ENCODE measurements at regions not wholly inside any gene's neighbourhood (a gene's known extent, or its start where the extent isn't known, plus 50 kb on each side); places are given as distances from the start of the nearest gene placed in this dataset.

GRCh38 chr14:85822236-85822635, 292.3 kb downstream of the FLRT2 start:
- H3K4me1 Mint-ChIP-seq, result no peaks in the 10 kb centered on the region
- no peak overlapping the region for H3K27ac Mint-ChIP-seq
- H3K9me3 Mint-ChIP-seq, result no peaks in the 10 kb centered on the region
- H3K27me3 Mint-ChIP-seq, result peaks cover 4% of the 10 kb centered on the region
- POLR2A ChIA-PET, result no interaction called here
- no peak overlapping the region for H3K4me3 Mint-ChIP-seq
- ATAC-seq (ENCODE audit: low read depth) (no peak), DNase-seq (no peak)
- H3K36me3 Mint-ChIP-seq, result no peaks in the 10 kb centered on the region

GRCh38 chr14:85817430-85817829, 287.5 kb downstream of the FLRT2 start:
- Mint-ChIP-seq H3K4me1 (peaks cover 8% of the 10 kb centered on the region), H3K9me3 (no peaks in the 10 kb centered on the region), H3K27ac (no peak overlapping the region), H3K27me3 (peaks cover 11% of the 10 kb centered on the region), H3K36me3 (no peaks in the 10 kb centered on the region), H3K4me3 (no peak overlapping the region)
- ATAC-seq (ENCODE audit: low read depth) (no peak), DNase-seq (no peak)
- POLR2A ChIA-PET, result no interaction called here

- POLR2A ChIA-PET, result no interaction called here
- Mint-ChIP-seq H3K27me3 (peaks cover 15% of the 10 kb centered on the region), H3K36me3 (no peaks in the 10 kb centered on the region), H3K9me3 (no peaks in the 10 kb centered on the region), H3K4me1 (peaks cover 15% of the 10 kb centered on the region), H3K27ac (no peak overlapping the region), H3K4me3 (no peak overlapping the region)
- ATAC-seq (ENCODE audit: low read depth) (peak; percentile 78), DNase-seq (no peak)
Measured at GRCh38 chr14:85813040-85813439, 283.1 kb downstream of the FLRT2 start.

GRCh38 chr14:85811340-85811739, 281.4 kb downstream of the FLRT2 start:
- Mint-ChIP-seq H3K4me1 (peaks cover 15% of the 10 kb centered on the region), H3K9me3 (peaks cover 2% of the 10 kb centered on the region), H3K27ac (no peak overlapping the region), H3K27me3 (peaks cover 16% of the 10 kb centered on the region), H3K4me3 (no peak overlapping the region), H3K36me3 (no peaks in the 10 kb centered on the region)
- DNase-seq, result no peak
- ATAC-seq (ENCODE audit: low read depth), result no peak
- POLR2A ChIA-PET, result no interaction called here

GRCh38 chr14:85799668-85800067, 269.7 kb downstream of the FLRT2 start:
- ATAC-seq (ENCODE audit: low read depth) (no peak), DNase-seq (no peak)
- no peak overlapping the region for H3K27ac Mint-ChIP-seq
- no peak overlapping the region for H3K4me3 Mint-ChIP-seq
- H3K4me1 Mint-ChIP-seq, result no peaks in the 10 kb centered on the region
- POLR2A ChIA-PET, result no interaction called here
- H3K27me3 Mint-ChIP-seq, result peaks cover 15% of the 10 kb centered on the region
- no peaks in the 10 kb centered on the region for H3K36me3 Mint-ChIP-seq
- H3K9me3 Mint-ChIP-seq, result peaks cover 5% of the 10 kb centered on the region

- POLR2A ChIA-PET, result interaction anchor here (0.7 kb wide), 1 partner anchor 76 kb away, joined by 4 read pairs; no protein-coding TSS in a partner anchor
- Mint-ChIP-seq H3K36me3 (no peaks in the 10 kb centered on the region), H3K9me3 (peaks cover 2% of the 10 kb centered on the region)
Measured at GRCh38 chr14:85798856-85799255, 268.9 kb downstream of the FLRT2 start.

GRCh38 chr14:85793533-85793932, 263.6 kb downstream of the FLRT2 start:
- H3K9me3 Mint-ChIP-seq, result peaks cover 2% of the 10 kb centered on the region
- peaks cover 17% of the 10 kb centered on the region for H3K4me1 Mint-ChIP-seq
- POLR2A ChIA-PET, result no interaction called here
- no peak overlapping the region for H3K27ac Mint-ChIP-seq
- DNase-seq (no peak), ATAC-seq (ENCODE audit: low read depth) (no peak)
- peaks cover 8% of the 10 kb centered on the region for H3K27me3 Mint-ChIP-seq
- H3K4me3 Mint-ChIP-seq, result no peak overlapping the region
- H3K36me3 Mint-ChIP-seq, result no peaks in the 10 kb centered on the region

More at GRCh38 chr14:85798856-85799255, 268.9 kb downstream of the FLRT2 start:
- ATAC-seq (ENCODE audit: low read depth), result no peak
- peaks cover 11% of the 10 kb centered on the region for H3K27me3 Mint-ChIP-seq
- no peak overlapping the region for H3K27ac Mint-ChIP-seq
- H3K4me3 Mint-ChIP-seq, result no peak overlapping the region
- DNase-seq, result no peak
- no peaks in the 10 kb centered on the region for H3K4me1 Mint-ChIP-seq

- no peak for DNase-seq
- POLR2A ChIA-PET, result no interaction called here
- Mint-ChIP-seq H3K27me3 (peaks cover 4% of the 10 kb centered on the region), H3K4me3 (peak overlapping the region; percentile 7), H3K4me1 (peaks cover 17% of the 10 kb centered on the region), H3K9me3 (peaks cover 2% of the 10 kb centered on the region), H3K36me3 (no peaks in the 10 kb centered on the region), H3K27ac (no peak overlapping the region)
- ATAC-seq (ENCODE audit: low read depth), result peak; percentile 65
Measured at GRCh38 chr14:85789506-85789905, 259.6 kb downstream of the FLRT2 start.

GRCh38 chr14:85788470-85789233, 258.7 kb downstream of the FLRT2 start:
- ATAC-seq (ENCODE audit: low read depth) (no peak), DNase-seq (no peak)
- peaks cover 17% of the 10 kb centered on the region for H3K4me1 Mint-ChIP-seq
- H3K4me3 Mint-ChIP-seq, result no peak overlapping the region
- peaks cover 4% of the 10 kb centered on the region for H3K27me3 Mint-ChIP-seq
- no peaks in the 10 kb centered on the region for H3K36me3 Mint-ChIP-seq
- H3K27ac Mint-ChIP-seq, result no peak overlapping the region
- peaks cover 2% of the 10 kb centered on the region for H3K9me3 Mint-ChIP-seq
- POLR2A ChIA-PET, result no interaction called here

- Mint-ChIP-seq H3K4me1 (no peaks in the 10 kb centered on the region), H3K4me3 (no peak overlapping the region), H3K27ac (no peak overlapping the region), H3K27me3 (peaks cover 4% of the 10 kb centered on the region), H3K9me3 (no peaks in the 10 kb centered on the region), H3K36me3 (no peaks in the 10 kb centered on the region)
- POLR2A ChIA-PET, result no interaction called here
- ATAC-seq (ENCODE audit: low read depth) (no peak), DNase-seq (no peak)
Measured at GRCh38 chr14:85766295-85766694, 236.4 kb downstream of the FLRT2 start.

GRCh38 chr14:85764822-85765221, 234.9 kb downstream of the FLRT2 start:
- Mint-ChIP-seq H3K4me3 (no peak overlapping the region), H3K36me3 (no peaks in the 10 kb centered on the region), H3K9me3 (no peaks in the 10 kb centered on the region), H3K27ac (no peak overlapping the region), H3K27me3 (peaks cover 4% of the 10 kb centered on the region), H3K4me1 (no peaks in the 10 kb centered on the region)
- POLR2A ChIA-PET, result no interaction called here
- no peak for DNase-seq
- ATAC-seq (ENCODE audit: low read depth), result no peak

- Mint-ChIP-seq H3K27me3 (peaks cover 2% of the 10 kb centered on the region), H3K36me3 (no peaks in the 10 kb centered on the region), H3K9me3 (peaks cover 1% of the 10 kb centered on the region), H3K27ac (no peak overlapping the region), H3K4me3 (no peak overlapping the region), H3K4me1 (no peaks in the 10 kb centered on the region)
- ATAC-seq (ENCODE audit: low read depth), result no peak
- POLR2A ChIA-PET, result interaction anchor here (0.6 kb wide), 1 partner anchor 11 kb away, joined by 4 read pairs; no protein-coding TSS in a partner anchor
- DNase-seq, result no peak
Measured at GRCh38 chr14:85762526-85762925, 232.6 kb downstream of the FLRT2 start.

- H3K27ac Mint-ChIP-seq, result no peak overlapping the region
- H3K4me3 Mint-ChIP-seq, result no peak overlapping the region
- H3K9me3 Mint-ChIP-seq, result no peaks in the 10 kb centered on the region
- ATAC-seq (ENCODE audit: low read depth) (no peak), DNase-seq (no peak)
- no peaks in the 10 kb centered on the region for H3K36me3 Mint-ChIP-seq
- no peaks in the 10 kb centered on the region for H3K4me1 Mint-ChIP-seq
- POLR2A ChIA-PET, result no interaction called here
- H3K27me3 Mint-ChIP-seq, result no peaks in the 10 kb centered on the region
Measured at GRCh38 chr14:85752175-85752574, 222.2 kb downstream of the FLRT2 start.

- H3K9me3 Mint-ChIP-seq, result no peaks in the 10 kb centered on the region
- no peak overlapping the region for H3K4me3 Mint-ChIP-seq
- no peaks in the 10 kb centered on the region for H3K36me3 Mint-ChIP-seq
- peaks cover 4% of the 10 kb centered on the region for H3K27me3 Mint-ChIP-seq
- no peak overlapping the region for H3K27ac Mint-ChIP-seq
- ATAC-seq (ENCODE audit: low read depth), result no peak
- POLR2A ChIA-PET, result no interaction called here
- DNase-seq, result no peak
- no peaks in the 10 kb centered on the region for H3K4me1 Mint-ChIP-seq
Measured at GRCh38 chr14:85744573-85744972, 214.6 kb downstream of the FLRT2 start.
